Right forelimb (tissue), 1 donor: ENCODE measurements at regions not wholly inside any gene's neighbourhood (a gene's known extent, or its start where the extent isn't known, plus 50 kb on each side); places are given as distances from the start of the nearest gene placed in this dataset.
"Not testable (repeated sequence)": the region's sequence is repeated elsewhere in the genome, so short reads cannot be mapped to it uniquely, and the experiment has no call there.

ENCODE experiments used
- DNase-seq: peaks from one replicate; pipeline ENCODE4 v3.0.0-alpha.2; 2018

GRCh38 chr7:159207393-159207792 is 62.7 kb upstream of the VIPR2 start:
- no peak for DNase-seq

- no peak for DNase-seq
Measured at GRCh38 chr7:159205833-159206232, 61.2 kb upstream of the VIPR2 start.

GRCh38 chr7:159204664-159205063 is 60.0 kb upstream of the VIPR2 start:
- no peak for DNase-seq

GRCh38 chr7:159203253-159203652 is 58.6 kb upstream of the VIPR2 start:
- DNase-seq = not testable (repeated sequence)

- no peak for DNase-seq
Measured at GRCh38 chr7:159201722-159202330, 57.2 kb upstream of the VIPR2 start.

GRCh38 chr7:159200421-159200820 is 55.8 kb upstream of the VIPR2 start:
- no peak for DNase-seq

- DNase-seq = no peak
Measured at GRCh38 chr7:159198016-159198724, 53.5 kb upstream of the VIPR2 start.

GRCh38 chr7:159197066-159197975 is 52.7 kb upstream of the VIPR2 start:
- DNase-seq = no peak

GRCh38 chr7:159196584-159196983 is 51.9 kb upstream of the VIPR2 start:
- no peak for DNase-seq

- DNase-seq = no peak
Measured at GRCh38 chr7:159195946-159196345, 51.3 kb upstream of the VIPR2 start.
